ENCODE measurements at regions not wholly inside any gene's neighbourhood (a gene's known extent, or its start where the extent isn't known, plus 50 kb on each side); places are given as distances from the start of the nearest gene placed in this dataset.

- no peaks in the 10 kb centered on the region for H3K79me2 ChIP-seq (ENCODE audit: control insufficient read depth, insufficient read depth, low read length, poor library complexity)
- no peak overlapping the region for H3K4me3 ChIP-seq (ENCODE audit: low read depth, low read length)
- no peak overlapping the region for H2BK120ac ChIP-seq (ENCODE audit: insufficient read depth, low read length, poor library complexity)
- H3K4me2 ChIP-seq (ENCODE audit: low read length): no peak overlapping the region
- no peak overlapping the region for H3K23ac ChIP-seq (ENCODE audit: low read length)
- no peak overlapping the region for H2AK5ac ChIP-seq (ENCODE audit: low read length)
- H3K36me3 ChIP-seq (ENCODE audit: control insufficient read depth in 1 of 2, insufficient read depth in 2 of 2, low read length in 2 of 2): no peaks in the 10 kb centered on the region
- H3K9ac ChIP-seq (ENCODE audit: low read length): no peak overlapping the region
- H3K27ac ChIP-seq (ENCODE audit: low read depth, low read length): no peak overlapping the region
- no CpG with 5 or more reads among the region's 7 CpGs for WGBS (ENCODE audit: extremely low coverage, insufficient coverage, insufficient read length)
- H2BK12ac ChIP-seq (ENCODE audit: low read length): no peak overlapping the region
- H3K27me3 ChIP-seq (ENCODE audit: insufficient read depth, low read length): no peaks in the 10 kb centered on the region
- H3K14ac ChIP-seq (ENCODE audit: low read length): no peak overlapping the region
- no peak overlapping the region for H4K91ac ChIP-seq (ENCODE audit: low read depth, low read length)
- no peak for DNase-seq
- no peak overlapping the region for H2AFZ ChIP-seq (ENCODE audit: insufficient read depth, low read length, poor library complexity)
- H4K8ac ChIP-seq (ENCODE audit: low read depth, low read length): no peak overlapping the region
- no peak overlapping the region for H4K12ac ChIP-seq (ENCODE audit: low read depth, low read length)
- H3K18ac ChIP-seq (ENCODE audit: low read length): no peak overlapping the region
- no peak overlapping the region for H3K4ac ChIP-seq (ENCODE audit: low read depth, low read length)
- no peaks in the 10 kb centered on the region for H3K9me3 ChIP-seq (ENCODE audit: insufficient read depth, low read depth, low read length)
- no peak overlapping the region for H2BK5ac ChIP-seq (ENCODE audit: low read depth, low read length, poor library complexity)
- H3K4me1 ChIP-seq (ENCODE audit: control insufficient read depth in 1 of 2, insufficient read depth in 2 of 2, low read length in 2 of 2): no peaks in the 10 kb centered on the region
- H3K79me1 ChIP-seq (ENCODE audit: low read length): no peaks in the 10 kb centered on the region
These were observed 69.7 kb upstream of the ERG start for GRCh38 chr21:38567970-38568360.

- Histone ChIP-seq H2BK120ac (ENCODE audit: insufficient read depth, low read length, poor library complexity) (no peak overlapping the region), H3K9me3 (ENCODE audit: insufficient read depth, low read depth, low read length) (no peaks in the 10 kb centered on the region), H3K4ac (ENCODE audit: low read depth, low read length) (no peak overlapping the region), H2AK5ac (ENCODE audit: low read length) (no peak overlapping the region), H3K79me2 (ENCODE audit: control insufficient read depth, insufficient read depth, low read length, poor library complexity) (no peaks in the 10 kb centered on the region), H3K4me1 (ENCODE audit: control insufficient read depth in 1 of 2, insufficient read depth in 2 of 2, low read length in 2 of 2) (no peaks in the 10 kb centered on the region), H2BK5ac (ENCODE audit: low read depth, low read length, poor library complexity) (no peak overlapping the region), H2AFZ (ENCODE audit: insufficient read depth, low read length, poor library complexity) (no peak overlapping the region), H4K91ac (ENCODE audit: low read depth, low read length) (no peak overlapping the region), H3K79me1 (ENCODE audit: low read length) (no peaks in the 10 kb centered on the region), H3K36me3 (ENCODE audit: control insufficient read depth in 1 of 2, insufficient read depth in 2 of 2, low read length in 2 of 2) (no peaks in the 10 kb centered on the region), H3K18ac (ENCODE audit: low read length) (no peak overlapping the region), H4K12ac (ENCODE audit: low read depth, low read length) (no peak overlapping the region), H3K14ac (ENCODE audit: low read length) (no peak overlapping the region), H4K8ac (ENCODE audit: low read depth, low read length) (no peak overlapping the region), H3K23ac (ENCODE audit: low read length) (no peak overlapping the region), H3K4me2 (ENCODE audit: low read length) (no peak overlapping the region), H3K27ac (ENCODE audit: low read depth, low read length) (no peak overlapping the region), H2BK12ac (ENCODE audit: low read length) (no peak overlapping the region), H3K4me3 (ENCODE audit: low read depth, low read length) (no peak overlapping the region), H3K9ac (ENCODE audit: low read length) (no peak overlapping the region), H3K27me3 (ENCODE audit: insufficient read depth, low read length) (no peaks in the 10 kb centered on the region)
- no CpG with 5 or more reads among the region's 1 CpG for WGBS (ENCODE audit: extremely low coverage, insufficient coverage, insufficient read length)
- no peak for DNase-seq
These were observed 71.5 kb upstream of the ERG start for GRCh38 chr21:38569733-38570132.

- no peak overlapping the region for H3K18ac ChIP-seq (ENCODE audit: low read length)
- no peaks in the 10 kb centered on the region for H3K79me2 ChIP-seq (ENCODE audit: control insufficient read depth, insufficient read depth, low read length, poor library complexity)
- no peaks in the 10 kb centered on the region for H3K36me3 ChIP-seq (ENCODE audit: control insufficient read depth in 1 of 2, insufficient read depth in 2 of 2, low read length in 2 of 2)
- no peak overlapping the region for H2BK120ac ChIP-seq (ENCODE audit: insufficient read depth, low read length, poor library complexity)
- H3K23ac ChIP-seq (ENCODE audit: low read length): no peak overlapping the region
- no peak overlapping the region for H2AFZ ChIP-seq (ENCODE audit: insufficient read depth, low read length, poor library complexity)
- no peaks in the 10 kb centered on the region for H3K9me3 ChIP-seq (ENCODE audit: insufficient read depth, low read depth, low read length)
- WGBS (ENCODE audit: extremely low coverage, insufficient coverage, insufficient read length): no CpG with 5 or more reads among the region's 6 CpGs
- no peak overlapping the region for H3K4ac ChIP-seq (ENCODE audit: low read depth, low read length)
- no peak overlapping the region for H3K9ac ChIP-seq (ENCODE audit: low read length)
- no peak overlapping the region for H2BK5ac ChIP-seq (ENCODE audit: low read depth, low read length, poor library complexity)
- no peaks in the 10 kb centered on the region for H3K27me3 ChIP-seq (ENCODE audit: insufficient read depth, low read length)
- no peak for DNase-seq
- no peak overlapping the region for H4K12ac ChIP-seq (ENCODE audit: low read depth, low read length)
- no peak overlapping the region for H4K91ac ChIP-seq (ENCODE audit: low read depth, low read length)
- no peak overlapping the region for H3K4me2 ChIP-seq (ENCODE audit: low read length)
- no peak overlapping the region for H2AK5ac ChIP-seq (ENCODE audit: low read length)
- no peak overlapping the region for H3K14ac ChIP-seq (ENCODE audit: low read length)
- H3K27ac ChIP-seq (ENCODE audit: low read depth, low read length): no peak overlapping the region
- H3K4me1 ChIP-seq (ENCODE audit: control insufficient read depth in 1 of 2, insufficient read depth in 2 of 2, low read length in 2 of 2): no peaks in the 10 kb centered on the region
- no peak overlapping the region for H4K8ac ChIP-seq (ENCODE audit: low read depth, low read length)
- H2BK12ac ChIP-seq (ENCODE audit: low read length): no peak overlapping the region
- H3K4me3 ChIP-seq (ENCODE audit: low read depth, low read length): no peak overlapping the region
- no peaks in the 10 kb centered on the region for H3K79me1 ChIP-seq (ENCODE audit: low read length)
These were observed 72.3 kb upstream of the ERG start for GRCh38 chr21:38570596-38570995.

- no peak overlapping the region for H4K91ac ChIP-seq (ENCODE audit: low read depth, low read length)
- H3K23ac ChIP-seq (ENCODE audit: low read length): no peak overlapping the region
- H3K4me3 ChIP-seq (ENCODE audit: low read depth, low read length): no peak overlapping the region
- H3K18ac ChIP-seq (ENCODE audit: low read length): no peak overlapping the region
- H3K79me1 ChIP-seq (ENCODE audit: low read length): no peaks in the 10 kb centered on the region
- no peak for DNase-seq
- H3K4ac ChIP-seq (ENCODE audit: low read depth, low read length): no peak overlapping the region
- no peaks in the 10 kb centered on the region for H3K4me1 ChIP-seq (ENCODE audit: control insufficient read depth in 1 of 2, insufficient read depth in 2 of 2, low read length in 2 of 2)
- H3K4me2 ChIP-seq (ENCODE audit: low read length): no peak overlapping the region
- no CpG with 5 or more reads among the region's 9 CpGs for WGBS (ENCODE audit: extremely low coverage, insufficient coverage, insufficient read length)
- no peak overlapping the region for H2BK5ac ChIP-seq (ENCODE audit: low read depth, low read length, poor library complexity)
- H2BK120ac ChIP-seq (ENCODE audit: insufficient read depth, low read length, poor library complexity): no peak overlapping the region
- no peak overlapping the region for H3K27ac ChIP-seq (ENCODE audit: low read depth, low read length)
- no peaks in the 10 kb centered on the region for H3K36me3 ChIP-seq (ENCODE audit: control insufficient read depth in 1 of 2, insufficient read depth in 2 of 2, low read length in 2 of 2)
- no peak overlapping the region for H3K14ac ChIP-seq (ENCODE audit: low read length)
- no peak overlapping the region for H2AK5ac ChIP-seq (ENCODE audit: low read length)
- no peaks in the 10 kb centered on the region for H3K27me3 ChIP-seq (ENCODE audit: insufficient read depth, low read length)
- H2BK12ac ChIP-seq (ENCODE audit: low read length): no peak overlapping the region
- H3K9me3 ChIP-seq (ENCODE audit: insufficient read depth, low read depth, low read length): no peaks in the 10 kb centered on the region
- H2AFZ ChIP-seq (ENCODE audit: insufficient read depth, low read length, poor library complexity): no peak overlapping the region
- no peaks in the 10 kb centered on the region for H3K79me2 ChIP-seq (ENCODE audit: control insufficient read depth, insufficient read depth, low read length, poor library complexity)
- H4K8ac ChIP-seq (ENCODE audit: low read depth, low read length): no peak overlapping the region
- H3K9ac ChIP-seq (ENCODE audit: low read length): no peak overlapping the region
- H4K12ac ChIP-seq (ENCODE audit: low read depth, low read length): no peak overlapping the region
These were observed 76.8 kb upstream of the ERG start for GRCh38 chr21:38574895-38575575.
